GM19238 (cell line): ENCODE measurements at regions not wholly inside any gene's neighbourhood (a gene's known extent, or its start where the extent isn't known, plus 50 kb on each side); places are given as distances from the start of the nearest gene placed in this dataset.

Experiments used
- DNase-seq: peaks from one replicate; pipeline ENCODE4 v3.0.0; 2011; ENCODE audit warnings: low spot score; ENCODE audit not compliant: insufficient read length

DNA sequence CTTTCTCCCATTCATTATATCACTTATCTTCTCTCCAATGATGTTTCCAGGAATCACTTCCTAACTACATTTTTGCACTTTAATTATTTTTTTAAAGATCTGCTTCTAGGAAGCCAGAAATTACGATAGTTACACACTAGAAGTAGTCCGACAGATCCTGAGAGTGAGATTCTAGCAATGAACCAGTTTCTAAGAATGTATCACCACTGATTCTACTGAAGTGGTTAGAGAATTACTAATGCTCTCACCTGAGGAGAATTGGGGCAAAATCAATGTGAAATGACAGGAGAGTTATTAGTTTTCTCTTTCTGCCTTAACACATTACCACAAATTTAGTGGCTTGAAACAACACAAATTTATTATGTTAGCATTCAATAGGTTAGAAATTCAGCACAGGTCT lies 241.2 kb downstream of the CASP12 start:
- no peak for DNase-seq

GRCh38 chr11:104655066-104655465 lies 243.2 kb downstream of the CASP12 start:
- no peak for DNase-seq

GRCh38 chr11:104654181-104654813 lies 244.0 kb downstream of the CASP12 start:
- DNase-seq: no peak

GRCh38 chr11:104653407-104653806 lies 244.9 kb downstream of the CASP12 start:
- no peak for DNase-seq

GRCh38 chr11:104652996-104653395 lies 245.3 kb downstream of the CASP12 start:
- DNase-seq: no peak

- no peak for DNase-seq
Measured at GRCh38 chr11:104650234-104650633, 248.0 kb downstream of the CASP12 start.

GRCh38 chr11:104649002-104649401 lies 249.3 kb downstream of the CASP12 start:
- no peak for DNase-seq

- no peak for DNase-seq
Measured at GRCh38 chr11:104645261-104646222, 252.7 kb downstream of the CASP12 start.

GRCh38 chr11:104637662-104638170 lies 260.5 kb downstream of the CASP12 start:
- DNase-seq: no peak

DNA sequence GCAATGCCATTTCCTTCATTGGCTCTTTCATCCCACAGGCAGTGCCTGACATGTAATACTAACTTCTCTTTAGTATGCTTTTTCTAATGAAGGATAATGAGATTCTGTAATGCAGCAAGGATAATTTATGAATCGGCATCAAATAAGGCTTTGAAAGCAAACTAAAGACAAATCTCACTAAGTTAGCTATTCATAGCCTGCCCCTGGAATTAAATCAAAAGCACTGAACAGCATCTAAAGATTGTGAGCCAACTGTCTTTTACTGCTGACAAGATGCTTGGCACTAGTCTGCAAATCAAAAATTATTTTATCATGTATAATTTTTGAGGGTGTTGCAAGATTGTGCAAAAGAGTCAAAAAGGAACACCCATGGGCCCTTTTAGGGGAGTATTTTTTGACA lies 265.0 kb downstream of the CASP12 start:
- DNase-seq: no peak

GRCh38 chr11:104630352-104630751 lies 267.9 kb downstream of the CASP12 start:
- DNase-seq: no peak

GRCh38 chr11:104625246-104625645 lies 273.0 kb downstream of the CASP12 start:
- no peak for DNase-seq

GRCh38 chr11:104624021-104624420 lies 274.2 kb downstream of the CASP12 start:
- DNase-seq: no peak

DNA sequence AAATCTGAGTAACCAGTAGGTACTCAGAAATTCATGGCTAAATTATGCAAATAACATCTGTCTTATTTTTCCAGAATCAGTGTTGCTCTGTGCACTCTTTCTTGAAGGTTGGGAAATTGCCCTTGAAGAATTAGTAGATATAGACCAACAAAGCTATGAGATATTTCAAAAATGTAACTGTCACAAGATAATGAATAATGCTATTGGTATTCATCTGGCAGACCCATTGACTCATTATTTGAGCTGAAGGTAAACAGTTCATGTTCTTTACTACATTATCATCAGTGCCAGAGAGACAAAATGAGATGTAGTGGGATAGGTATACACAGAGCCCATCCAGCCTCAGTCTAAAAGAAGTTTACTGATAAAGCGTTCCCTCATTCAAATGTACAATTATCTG lies 274.7 kb downstream of the CASP12 start:
- DNase-seq: no peak

DNA sequence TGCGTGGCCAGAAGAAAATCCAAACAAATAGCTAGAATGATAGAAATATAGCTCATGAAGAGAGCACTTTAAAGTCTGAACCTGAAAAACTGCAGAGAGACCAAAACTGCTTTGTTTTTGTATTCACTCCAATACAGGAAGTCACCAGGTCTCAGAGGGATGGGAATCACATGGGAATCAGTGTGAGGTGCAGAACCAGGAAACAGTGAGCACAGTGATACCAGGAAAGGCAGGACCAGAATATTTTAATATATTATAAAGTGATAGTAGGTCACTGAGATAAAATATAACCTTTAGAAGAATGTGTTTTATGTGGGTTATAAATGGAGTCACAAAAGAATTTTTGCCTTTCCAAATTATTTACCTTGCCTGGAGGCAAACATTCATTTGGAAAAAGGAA lies 277.3 kb downstream of the CASP12 start:
- DNase-seq: no peak

DNA sequence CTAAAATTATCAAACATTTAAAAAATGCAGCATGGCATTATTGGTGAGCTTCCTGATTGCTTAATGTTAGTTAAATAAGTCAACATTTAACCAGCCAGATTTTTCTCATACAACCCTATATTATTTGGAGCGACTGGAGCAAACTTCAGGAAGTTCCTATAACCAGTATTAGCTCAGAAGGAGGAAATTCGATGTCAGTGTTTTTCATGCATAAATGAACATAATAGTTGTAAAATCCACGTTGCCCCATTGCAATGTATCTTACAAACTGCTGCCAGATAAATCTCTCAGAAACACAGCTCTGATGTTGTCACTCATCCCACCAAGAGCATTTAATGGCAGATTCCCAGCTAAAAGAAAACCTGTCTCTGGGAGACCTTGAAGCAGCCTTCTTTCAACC lies 278.5 kb downstream of the CASP12 start:
- DNase-seq: no peak

DNA sequence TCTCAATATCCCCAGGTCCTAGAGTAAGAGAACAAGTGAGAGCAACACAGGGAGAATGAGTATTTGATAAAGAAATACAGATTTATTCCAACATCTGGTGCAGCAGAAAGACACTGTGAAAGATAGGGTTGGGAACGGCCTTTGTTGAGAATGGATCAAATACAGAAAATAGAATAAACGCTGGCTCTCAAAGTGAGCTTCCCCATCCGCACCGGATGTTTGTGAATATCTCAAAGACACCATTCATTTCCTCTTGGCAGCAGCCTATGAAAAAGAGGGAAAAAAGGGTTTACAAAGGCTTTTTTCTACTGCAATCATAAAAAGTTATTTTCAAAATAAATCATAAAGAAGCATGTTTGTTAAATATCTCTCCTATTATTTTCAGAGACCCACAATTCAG lies 279.3 kb downstream of the CASP12 start:
- DNase-seq: no peak

- no peak for DNase-seq
Measured at GRCh38 chr11:104614961-104615360, 283.3 kb downstream of the CASP12 start.

GRCh38 chr11:104614117-104614680 lies 284.1 kb downstream of the CASP12 start:
- DNase-seq: no peak

DNA sequence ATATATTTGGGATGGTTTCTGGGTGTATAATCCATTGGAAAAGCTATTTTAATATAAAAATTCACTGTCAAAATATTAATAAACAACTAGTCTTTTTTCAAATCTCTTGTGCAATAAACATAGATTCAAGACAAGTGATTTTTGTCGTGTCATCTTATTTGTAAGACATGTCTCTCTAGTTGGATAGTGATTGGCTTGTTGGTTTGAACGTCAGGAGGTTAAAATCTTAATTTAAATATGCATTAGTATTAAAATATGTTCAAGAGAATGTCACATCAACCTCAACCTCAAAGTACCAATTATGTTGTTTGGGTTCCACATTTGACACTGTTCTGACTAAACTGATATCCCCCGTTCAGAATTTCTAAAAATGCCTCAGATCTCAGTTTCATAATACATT lies 287.6 kb downstream of the CASP12 start:
- DNase-seq: no peak

DNA sequence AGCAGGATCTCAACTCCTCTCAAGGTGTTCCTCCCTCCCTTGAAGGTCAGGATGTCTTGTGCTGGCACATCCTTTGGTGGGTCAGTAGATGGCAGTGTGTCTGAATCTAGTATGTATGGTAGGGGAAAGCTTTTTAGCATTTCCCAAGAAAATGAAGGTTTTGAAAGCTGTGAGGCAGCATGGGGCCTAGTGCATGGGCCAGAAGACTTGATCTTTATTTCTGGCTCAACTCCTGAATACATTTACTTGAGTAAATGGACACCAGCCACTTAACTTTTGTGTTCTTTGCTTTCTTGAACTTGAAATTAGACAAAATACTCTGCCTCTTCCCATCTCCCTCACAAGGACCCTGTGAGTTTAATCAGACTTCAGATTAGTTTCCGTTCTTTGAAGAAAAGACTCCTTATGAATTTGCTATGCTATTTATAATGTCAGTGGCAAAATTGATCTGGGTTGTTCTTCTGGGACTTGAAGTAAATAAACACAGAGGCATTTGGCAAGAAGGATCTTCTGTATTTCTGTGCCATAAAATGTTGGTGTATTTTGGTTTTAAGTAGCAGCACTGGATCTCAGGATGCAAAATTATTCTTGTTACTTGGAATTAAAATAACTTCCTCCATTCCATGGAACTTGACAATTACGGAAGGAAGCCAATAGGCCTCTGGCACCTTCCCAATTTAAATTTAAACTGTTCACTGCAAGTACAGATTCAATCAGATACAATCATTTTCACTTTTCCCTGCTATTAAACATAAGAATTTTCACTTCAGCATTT lies 288.8 kb downstream of the CASP12 start:
- peak; percentile 6 for DNase-seq
